Gastroesophageal sphincter (tissue), 3 donors: ENCODE measurements at regions not wholly inside any gene's neighbourhood (a gene's known extent, or its start where the extent isn't known, plus 50 kb on each side); places are given as distances from the start of the nearest gene placed in this dataset.

Experiments
- CTCF ChIP-seq, 4 experiments: fragments of 200-600 bp in 2 of 4; fragments of 450-650 bp in 2 of 4; sonication (generic) in 1 of 4; IDR thresholded peaks; one replicate each; pipeline ENCODE4 v1.5.1; 2017 to 2019; ENCODE audit warnings: antibody characterized with exemption in 4 of 4, mild to moderate bottlenecking in 2 of 4, moderate library complexity in 2 of 4
- EP300 ChIP-seq: sonication (generic); formaldehyde crosslinking; IDR thresholded peaks from one replicate; pipeline ENCODE4 v1.6.1; 2017; ENCODE audit warnings: antibody characterized with exemption, mild to moderate bottlenecking
- POLR2A ChIP-seq, 2 donors: fragments of 450-650 bp; IDR thresholded peaks; one replicate each; pipeline ENCODE4 v1.6.1; 2017; ENCODE audit warnings: antibody characterized with exemption in 2 of 2, mild to moderate bottlenecking in 2 of 2, moderate library complexity in 1 of 2

DNA sequence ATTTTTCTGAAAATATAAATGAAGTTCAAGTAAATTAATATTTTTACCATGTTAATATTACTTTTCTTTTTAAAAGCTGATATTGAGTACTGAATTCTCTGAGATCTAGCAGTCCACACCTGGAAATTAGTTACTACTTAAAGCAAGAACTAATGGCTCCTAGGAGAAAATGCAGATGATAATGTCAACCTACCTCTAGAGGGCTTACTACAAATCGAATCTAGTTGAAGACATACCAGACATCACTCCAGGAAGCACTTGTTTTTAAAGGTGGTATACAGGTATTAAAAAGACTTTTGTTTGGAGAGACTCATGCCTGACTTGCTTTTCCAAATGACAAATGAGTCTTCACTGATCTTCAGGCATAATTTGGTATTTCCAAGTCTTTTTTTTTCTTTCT, 516.4 kb upstream of the BOD1L1 start:
- no peak for TF ChIP-seq POLR2A (IDR thresholded peaks at IDR 0.05)
- no peak for TF ChIP-seq CTCF (IDR thresholded peaks at IDR 0.05)
- TF ChIP-seq EP300, result no peak
